SK-N-SH treated with all-trans-retinoic acid at 6 μM for 48 hours (cell line): ENCODE measurements at regions not wholly inside any gene's neighbourhood (a gene's known extent, or its start where the extent isn't known, plus 50 kb on each side); places are given as distances from the start of the nearest gene placed in this dataset.

Experiments used
- CSDC2 ChIP-seq: fragments of 250-450 bp; sonication (Bioruptor Pico); IDR thresholded peaks from 2 replicates; pipeline ENCODE4 v1.5.0; 2020; ENCODE audit warnings: mild to moderate bottlenecking, moderate library complexity
- RARB ChIP-seq: fragments of 250-450 bp; sonication (Bioruptor Pico); IDR thresholded peaks from 2 replicates; pipeline ENCODE4 v1.8.0; 2021; ENCODE audit warnings: mild to moderate bottlenecking, moderate library complexity
- ZFP3 ChIP-seq: fragments of 250-450 bp; sonication (Bioruptor Pico); IDR thresholded peaks from 2 replicates; pipeline ENCODE4 v1.5.0; 2020; ENCODE audit warnings: mild to moderate bottlenecking, moderate library complexity
- ZFP30 ChIP-seq: fragments of 450-650 bp; formaldehyde crosslinking; IDR thresholded peaks from 2 replicates; pipeline ENCODE4 v1.5.0; 2022; ENCODE audit warnings: mild to moderate bottlenecking, moderate library complexity
- TF ChIP-seq, protein P1 (sequence below): fragments of 250-450 bp; sonication (Bioruptor Pico); IDR thresholded peaks from 2 replicates; pipeline ENCODE4 v1.8.0; 2020; ENCODE audit warnings: mild to moderate bottlenecking, moderate library complexity, borderline replicate concordance
- TF ChIP-seq, protein P2 (sequence below): fragments of 250-450 bp; sonication (Bioruptor Pico); IDR thresholded peaks from 2 replicates; pipeline ENCODE4 v1.8.0; 2021; ENCODE audit warnings: low read depth, mild to moderate bottlenecking, moderate library complexity, borderline replicate concordance

DNA sequence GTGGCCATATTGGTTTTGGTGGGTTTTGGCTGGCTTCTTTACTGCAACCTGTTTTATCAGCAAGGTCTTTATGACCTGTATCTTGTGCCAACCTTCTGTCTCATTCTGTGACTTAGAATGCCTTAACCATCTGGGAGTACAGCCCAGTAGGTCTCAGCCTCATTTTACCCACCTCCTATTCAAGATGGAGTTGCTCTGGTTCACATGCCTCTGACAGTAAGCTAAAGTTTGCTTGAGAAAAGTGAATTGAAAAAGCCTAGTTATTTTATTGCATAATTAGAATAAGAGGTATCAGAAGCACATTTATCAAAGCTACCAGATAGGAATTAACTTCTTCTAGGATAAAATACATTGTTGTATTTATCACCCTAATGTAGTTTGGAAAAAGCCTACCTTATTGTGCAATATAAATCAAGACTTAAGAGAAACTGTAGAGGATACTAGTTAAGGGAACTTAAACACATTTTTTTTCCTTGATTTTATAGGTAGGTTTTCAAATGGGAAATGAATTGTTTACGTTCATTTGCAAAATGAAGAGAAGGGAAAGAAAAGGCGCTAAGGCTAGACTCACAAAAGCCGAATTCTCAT is 202.3 kb upstream of the KCNJ16 start:
- no peak for TF ChIP-seq ZFP30 (CRISPR knock-in tag)
- TF ChIP-seq, protein P1, sequence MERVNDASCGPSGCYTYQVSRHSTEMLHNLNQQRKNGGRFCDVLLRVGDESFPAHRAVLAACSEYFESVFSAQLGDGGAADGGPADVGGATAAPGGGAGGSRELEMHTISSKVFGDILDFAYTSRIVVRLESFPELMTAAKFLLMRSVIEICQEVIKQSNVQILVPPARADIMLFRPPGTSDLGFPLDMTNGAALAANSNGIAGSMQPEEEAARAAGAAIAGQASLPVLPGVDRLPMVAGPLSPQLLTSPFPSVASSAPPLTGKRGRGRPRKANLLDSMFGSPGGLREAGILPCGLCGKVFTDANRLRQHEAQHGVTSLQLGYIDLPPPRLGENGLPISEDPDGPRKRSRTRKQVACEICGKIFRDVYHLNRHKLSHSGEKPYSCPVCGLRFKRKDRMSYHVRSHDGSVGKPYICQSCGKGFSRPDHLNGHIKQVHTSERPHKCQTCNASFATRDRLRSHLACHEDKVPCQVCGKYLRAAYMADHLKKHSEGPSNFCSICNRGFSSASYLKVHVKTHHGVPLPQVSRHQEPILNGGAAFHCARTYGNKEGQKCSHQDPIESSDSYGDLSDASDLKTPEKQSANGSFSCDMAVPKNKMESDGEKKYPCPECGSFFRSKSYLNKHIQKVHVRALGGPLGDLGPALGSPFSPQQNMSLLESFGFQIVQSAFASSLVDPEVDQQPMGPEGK = no peak
- TF ChIP-seq, protein P2, sequence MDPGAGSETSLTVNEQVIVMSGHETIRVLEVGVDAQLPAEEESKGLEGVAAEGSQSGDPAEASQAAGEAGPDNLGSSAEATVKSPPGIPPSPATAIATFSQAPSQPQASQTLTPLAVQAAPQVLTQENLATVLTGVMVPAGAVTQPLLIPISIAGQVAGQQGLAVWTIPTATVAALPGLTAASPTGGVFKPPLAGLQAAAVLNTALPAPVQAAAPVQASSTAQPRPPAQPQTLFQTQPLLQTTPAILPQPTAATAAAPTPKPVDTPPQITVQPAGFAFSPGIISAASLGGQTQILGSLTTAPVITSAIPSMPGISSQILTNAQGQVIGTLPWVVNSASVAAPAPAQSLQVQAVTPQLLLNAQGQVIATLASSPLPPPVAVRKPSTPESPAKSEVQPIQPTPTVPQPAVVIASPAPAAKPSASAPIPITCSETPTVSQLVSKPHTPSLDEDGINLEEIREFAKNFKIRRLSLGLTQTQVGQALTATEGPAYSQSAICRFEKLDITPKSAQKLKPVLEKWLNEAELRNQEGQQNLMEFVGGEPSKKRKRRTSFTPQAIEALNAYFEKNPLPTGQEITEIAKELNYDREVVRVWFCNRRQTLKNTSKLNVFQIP (CRISPR knock-in tag) = no peak
- no peak for TF ChIP-seq RARB (CRISPR knock-in tag)
- TF ChIP-seq ZFP3 (CRISPR knock-in tag) = no peak
- TF ChIP-seq CSDC2 (CRISPR knock-in tag) = no peak
